ENCODE measurements at regions not wholly inside any gene's neighbourhood (a gene's known extent, or its start where the extent isn't known, plus 50 kb on each side); places are given as distances from the start of the nearest gene placed in this dataset.

DNA sequence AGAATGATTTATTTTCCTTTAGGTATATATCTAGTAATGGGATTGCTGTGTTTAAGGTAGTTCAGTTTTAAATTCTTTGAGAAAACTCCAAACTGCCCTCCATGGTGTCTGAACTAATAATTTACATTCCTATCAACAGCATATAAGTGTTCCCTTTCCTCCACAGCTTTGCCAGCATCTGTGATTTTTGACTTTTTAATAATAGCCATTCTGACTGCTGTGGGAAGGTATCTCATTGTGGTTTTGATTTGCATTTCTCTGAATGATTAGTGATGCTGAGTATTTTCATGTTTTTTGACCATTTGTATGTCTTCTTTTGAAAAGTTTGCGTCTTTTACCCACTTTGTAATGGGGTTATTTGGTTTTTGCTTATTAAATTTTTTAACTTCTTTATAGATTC, 571.6 kb upstream of the CCDC54 start:
- DNase-seq, result no peak

GRCh38 chr3:106806964-106807363, 570.3 kb upstream of the CCDC54 start:
- DNase-seq, result no peak

GRCh38 chr3:106809041-106809440, 568.2 kb upstream of the CCDC54 start:
- no peak for DNase-seq

GRCh38 chr3:106809623-106810299, 567.5 kb upstream of the CCDC54 start:
- DNase-seq, result no peak

- DNase-seq, result no peak
These were observed 566.9 kb upstream of the CCDC54 start for GRCh38 chr3:106810300-106810875.

DNA sequence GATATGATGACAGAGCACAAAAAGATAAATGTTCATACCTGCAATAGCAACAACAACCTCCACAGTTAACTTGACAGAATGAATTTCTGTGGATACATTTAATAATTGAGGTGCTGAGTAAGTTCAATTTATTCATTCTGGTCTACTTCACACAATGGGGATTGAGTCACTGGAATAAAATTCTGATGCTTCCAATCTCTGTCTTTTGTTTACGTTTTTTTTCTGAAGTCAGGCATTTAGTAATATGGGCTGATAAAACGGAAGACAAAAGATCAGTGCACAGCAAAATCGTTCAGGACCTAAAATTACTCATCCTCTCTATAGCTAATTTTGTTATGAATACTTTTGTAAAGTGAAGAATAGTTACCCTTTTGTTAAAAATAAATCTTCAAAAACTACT, 565.9 kb upstream of the CCDC54 start:
- DNase-seq, result no peak

GRCh38 chr3:106813742-106814141, 563.5 kb upstream of the CCDC54 start:
- DNase-seq, result no peak

DNA sequence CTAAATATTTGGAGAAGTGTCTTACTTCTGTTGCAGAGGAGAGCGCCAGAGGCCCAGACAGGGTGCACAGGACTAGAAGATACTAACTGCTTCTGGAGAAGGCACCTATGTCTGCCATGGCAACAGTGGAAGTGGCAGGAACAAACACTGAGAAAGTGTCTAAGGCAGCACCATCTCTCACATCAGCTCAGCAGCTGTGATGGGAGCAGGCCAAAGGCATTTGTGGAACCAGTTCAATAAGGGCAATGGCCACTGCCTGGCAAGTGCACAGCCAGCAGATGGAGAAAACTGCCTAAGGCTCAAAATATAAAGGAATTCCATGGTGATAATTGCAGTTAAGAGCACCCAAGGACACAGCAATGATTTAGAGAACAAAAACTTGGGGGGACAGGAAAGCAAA, 563.0 kb upstream of the CCDC54 start:
- no peak for DNase-seq

- no peak for DNase-seq
These were observed 560.4 kb upstream of the CCDC54 start for GRCh38 chr3:106816838-106817237.

DNA sequence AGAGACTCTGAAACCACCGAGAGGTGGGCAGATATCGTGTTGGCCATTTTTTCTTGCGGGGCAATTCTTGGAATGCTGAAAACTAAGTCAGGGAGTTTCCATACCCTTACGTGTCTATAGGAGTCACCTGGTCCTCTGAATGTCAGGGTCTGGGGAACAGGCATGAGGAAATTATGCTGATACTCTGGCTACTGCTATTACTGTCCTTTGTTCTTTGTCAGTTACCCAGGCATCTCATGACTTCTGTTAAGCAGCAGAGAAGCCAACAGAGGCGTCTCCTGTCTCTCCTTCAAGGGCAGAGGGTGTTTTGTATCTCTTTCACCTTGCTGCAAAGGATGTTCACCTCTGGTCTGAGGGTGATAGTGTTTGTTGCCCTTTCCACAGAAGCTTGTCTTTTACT, 559.5 kb upstream of the CCDC54 start:
- no peak for DNase-seq

DNA sequence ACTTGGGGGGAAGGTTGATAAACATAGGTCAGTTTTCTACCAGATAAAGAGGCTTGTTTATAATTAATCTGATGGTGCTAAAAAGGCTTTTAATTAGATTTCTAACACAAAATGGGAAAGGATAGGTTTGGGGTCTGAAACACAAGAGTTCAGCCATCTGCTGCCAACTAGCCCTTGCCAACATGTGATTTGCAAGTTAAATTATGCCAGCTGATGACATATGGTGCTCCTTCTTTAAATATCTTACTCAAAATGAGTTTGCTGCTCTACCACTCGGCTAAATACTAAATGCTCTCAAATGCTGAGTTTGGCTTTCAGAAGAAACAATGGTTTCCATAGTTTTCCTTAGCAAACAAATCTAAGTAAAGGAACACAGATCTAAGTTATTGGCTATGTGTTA, 557.8 kb upstream of the CCDC54 start:
- DNase-seq, result no peak

DNA sequence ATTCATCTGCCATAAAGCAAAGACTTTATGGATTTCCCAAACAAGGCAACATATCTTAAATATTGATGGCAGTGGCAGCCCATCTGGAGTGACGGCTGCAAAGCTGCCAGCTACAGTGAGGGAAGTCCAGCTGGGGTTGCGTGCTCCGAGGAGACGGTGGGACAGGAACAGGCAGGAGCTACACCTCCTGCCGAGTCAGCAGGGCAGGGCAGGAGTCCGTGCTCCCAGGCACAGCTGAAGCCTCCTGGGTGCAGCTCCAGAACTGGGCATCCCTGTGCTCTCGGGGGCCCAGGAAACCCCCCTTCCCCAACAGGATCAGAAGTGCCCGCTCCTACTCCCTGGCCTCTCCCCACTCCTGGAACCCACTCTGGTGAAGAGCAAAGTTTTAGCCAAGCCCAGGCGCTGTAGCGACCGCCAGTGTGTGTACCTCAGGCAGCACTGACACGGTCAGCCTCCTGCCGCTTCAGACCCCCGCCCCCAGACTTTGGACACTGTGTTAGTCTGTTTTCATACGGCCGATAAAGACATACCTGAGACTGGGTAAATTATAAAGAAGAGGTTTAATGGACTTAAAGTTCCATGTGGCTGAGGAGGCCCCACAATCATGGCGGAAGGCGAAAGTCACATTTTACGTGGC, 556.4 kb upstream of the CCDC54 start:
- DNase-seq, result no peak

- no peak for DNase-seq
These were observed 555.4 kb upstream of the CCDC54 start for GRCh38 chr3:106821801-106822200.

DNA sequence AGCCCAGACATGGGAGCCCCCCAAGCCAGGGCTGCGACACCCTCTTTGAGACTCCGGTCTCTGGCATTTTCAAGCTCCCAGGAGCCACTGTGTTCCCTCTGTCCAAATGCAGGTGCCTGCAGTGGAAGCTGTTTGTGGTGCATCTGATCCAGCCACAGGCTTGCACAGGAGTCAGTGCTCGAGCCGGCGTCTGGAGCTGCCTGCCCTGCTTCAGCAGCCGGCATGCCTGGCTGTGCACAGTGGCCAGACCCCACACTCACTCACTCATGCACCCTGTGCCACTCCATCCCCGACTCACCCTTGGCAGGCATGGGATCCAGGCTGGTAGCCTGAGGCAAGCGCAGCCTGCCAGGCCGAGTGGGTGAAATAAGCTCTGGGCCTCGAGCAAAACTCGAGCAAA, 555.0 kb upstream of the CCDC54 start:
- DNase-seq, result no peak

DNA sequence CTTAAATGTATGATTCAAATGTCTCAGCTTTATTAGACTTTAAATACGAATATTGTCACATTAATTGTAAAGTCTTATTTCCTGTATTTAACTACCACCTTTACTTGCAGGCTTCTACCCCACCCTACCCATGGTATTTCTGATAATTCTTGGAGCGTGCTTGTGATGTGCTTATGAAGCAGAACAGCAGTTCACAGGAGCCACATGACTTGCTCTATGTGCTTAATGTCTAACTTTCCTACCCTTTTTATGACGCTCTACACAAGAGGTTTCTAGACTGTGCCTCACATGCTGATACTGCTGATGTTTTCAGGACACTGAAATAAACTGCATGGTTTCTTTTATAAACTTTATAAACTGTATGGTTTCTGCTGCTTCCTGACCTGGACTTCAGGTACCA, 553.5 kb upstream of the CCDC54 start:
- no peak for DNase-seq

- no peak for DNase-seq
These were observed 552.4 kb upstream of the CCDC54 start for GRCh38 chr3:106824856-106825255.

DNA sequence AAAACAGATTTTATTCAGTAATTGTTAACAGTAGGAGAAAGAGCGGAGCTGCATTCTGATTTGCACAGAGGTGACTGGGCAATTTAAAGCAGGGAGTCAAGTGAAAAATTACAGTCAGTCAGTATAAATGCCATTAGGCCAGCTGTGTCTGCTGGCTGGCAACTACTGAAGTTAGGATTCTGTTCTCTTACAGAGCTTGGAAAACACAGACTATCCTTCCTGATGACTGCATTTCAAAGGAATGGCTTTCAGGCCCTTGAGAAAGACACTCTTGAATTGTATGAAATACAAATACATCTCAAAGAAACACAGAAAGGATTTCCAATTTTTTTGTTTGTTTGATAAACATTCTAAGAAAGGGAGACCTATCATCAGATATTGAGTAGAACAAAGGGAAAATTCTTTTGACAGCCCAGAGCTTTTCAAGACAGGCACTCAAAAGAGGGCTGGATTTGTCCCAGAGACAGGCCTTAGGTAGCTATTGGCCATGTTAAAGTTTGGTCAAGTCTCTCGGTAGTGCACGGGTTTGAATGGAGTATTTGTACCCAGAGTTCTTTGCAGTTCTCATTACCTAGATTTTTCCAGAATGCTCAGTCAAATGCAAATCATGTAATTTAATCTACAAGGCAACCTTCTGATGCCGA, 551.2 kb upstream of the CCDC54 start:
- DNase-seq, result no peak

DNA sequence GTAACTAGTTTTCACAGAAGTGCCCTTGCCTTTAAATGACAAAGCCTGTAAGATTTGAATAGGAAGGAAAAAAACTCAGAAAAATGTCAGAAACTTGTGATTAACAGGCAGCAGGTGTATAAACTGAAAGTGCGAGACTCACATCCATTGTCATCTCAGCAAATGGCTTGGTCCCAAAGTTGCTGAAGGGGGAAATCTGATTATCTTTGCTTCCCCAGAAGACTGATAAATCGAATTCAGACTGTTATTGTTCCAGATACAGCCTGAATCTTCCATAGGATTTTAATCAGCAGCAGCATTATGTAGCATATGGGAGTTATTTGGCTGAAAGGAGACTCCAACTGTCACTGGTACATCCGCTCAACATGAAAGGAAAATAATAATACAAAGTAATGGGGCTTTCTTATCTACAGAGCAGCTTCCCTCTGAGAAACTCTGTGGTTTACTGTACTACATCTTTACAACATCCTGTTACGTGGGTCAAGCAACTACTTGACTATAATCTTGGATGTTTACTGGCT, 550.4 kb upstream of the CCDC54 start:
- DNase-seq, result no peak

- DNase-seq, result no peak
These were observed 549.6 kb upstream of the CCDC54 start for GRCh38 chr3:106827515-106828213.

- no peak for DNase-seq
These were observed 548.0 kb upstream of the CCDC54 start for GRCh38 chr3:106829206-106829605.

- no peak for DNase-seq
These were observed 546.9 kb upstream of the CCDC54 start for GRCh38 chr3:106830334-106830733.

DNA sequence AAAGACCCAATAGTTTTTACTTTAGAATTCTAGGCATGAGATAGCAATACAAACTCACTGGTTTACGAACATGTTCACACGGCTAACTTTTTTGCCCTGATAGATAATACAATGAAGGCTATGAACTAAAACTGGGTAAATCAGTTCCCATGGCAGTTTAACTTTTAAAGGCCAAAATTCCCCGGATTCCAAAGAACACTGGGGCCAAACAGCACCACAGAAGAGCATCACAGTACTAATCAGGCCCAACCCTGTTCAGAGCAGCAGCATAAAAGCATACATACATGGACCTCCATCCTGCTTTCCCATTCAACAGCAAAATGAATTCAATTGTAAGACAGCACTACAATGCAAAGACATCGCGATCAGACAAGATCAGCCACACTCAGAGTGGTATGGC, 540.3 kb upstream of the CCDC54 start:
- no peak for DNase-seq

GRCh38 chr3:106837616-106838015, 539.6 kb upstream of the CCDC54 start:
- no peak for DNase-seq

Measured in activated effector memory CD4-positive, alpha-beta T cell treated with anti-CD3 and anti-CD28 coated beads, Interleukin-2, amount 50 U/mL, for 16 hours (primary cell).